ENCODE measurements at regions not wholly inside any gene's neighbourhood (a gene's known extent, or its start where the extent isn't known, plus 50 kb on each side); places are given as distances from the start of the nearest gene placed in this dataset.
"Not testable (repeated sequence)": the region's sequence is repeated elsewhere in the genome, so short reads cannot be mapped to it uniquely, and the experiment has no call there.

GRCh38 chr12:65690477-65690876 is 133.8 kb upstream of the HMGA2 start:
- DNase-seq = no peak

- DNase-seq = no peak
Measured at GRCh38 chr12:65694130-65694529, 130.2 kb upstream of the HMGA2 start.

DNA sequence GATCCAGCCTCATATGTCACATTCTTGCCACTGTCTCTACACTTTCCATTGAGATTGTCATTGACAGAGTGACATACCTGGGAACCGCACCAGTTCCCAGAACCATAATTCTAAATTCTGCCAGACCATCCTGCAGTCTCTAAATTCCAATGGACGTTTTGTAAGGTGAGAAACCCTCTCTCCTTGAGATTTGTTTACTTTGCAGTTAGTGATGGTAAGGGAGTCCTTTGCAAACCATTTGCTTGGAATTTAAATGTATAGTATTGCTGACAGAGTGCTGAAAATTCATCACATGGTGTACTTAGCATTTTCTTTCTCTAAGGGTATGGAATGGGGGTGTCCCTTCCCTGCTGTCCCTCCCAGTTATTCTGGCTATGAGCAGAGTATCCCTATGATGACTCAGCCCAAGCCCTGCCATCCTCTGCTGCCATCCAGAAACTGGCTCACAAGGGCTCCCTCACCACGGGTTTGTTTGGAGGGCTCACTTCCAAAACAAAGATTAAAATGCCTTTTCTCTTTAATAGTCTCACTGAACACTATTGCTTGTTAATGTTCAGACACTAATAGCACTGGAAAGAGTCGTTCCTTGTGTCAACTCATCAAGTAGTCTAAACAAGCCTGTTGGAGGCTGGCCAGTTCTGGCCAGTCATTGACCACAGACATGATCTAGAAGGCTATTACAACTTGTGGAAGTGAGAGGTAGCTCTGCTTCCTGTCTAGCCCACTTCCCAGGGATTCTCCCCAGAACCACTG is 129.0 kb upstream of the HMGA2 start:
- no peak for DNase-seq

DNA sequence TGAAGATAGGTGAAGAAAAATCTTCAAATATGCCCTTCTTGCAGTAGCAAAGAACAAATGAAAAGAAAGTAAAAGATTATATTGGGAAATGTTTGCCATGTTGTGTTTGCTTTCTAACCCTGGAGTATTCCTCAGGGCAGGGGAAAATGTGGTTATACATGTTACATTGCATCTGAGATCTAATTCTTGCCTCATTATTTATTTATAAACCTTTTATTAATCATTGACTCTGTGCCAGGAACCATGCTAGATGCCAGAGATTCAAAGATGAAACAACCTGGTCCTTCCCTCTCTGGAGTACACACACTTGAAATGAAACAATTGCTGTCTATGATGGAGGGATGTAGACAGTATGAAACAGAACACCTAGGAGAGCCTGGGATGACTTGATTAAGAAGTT is 128.1 kb upstream of the HMGA2 start:
- DNase-seq = no peak

DNA sequence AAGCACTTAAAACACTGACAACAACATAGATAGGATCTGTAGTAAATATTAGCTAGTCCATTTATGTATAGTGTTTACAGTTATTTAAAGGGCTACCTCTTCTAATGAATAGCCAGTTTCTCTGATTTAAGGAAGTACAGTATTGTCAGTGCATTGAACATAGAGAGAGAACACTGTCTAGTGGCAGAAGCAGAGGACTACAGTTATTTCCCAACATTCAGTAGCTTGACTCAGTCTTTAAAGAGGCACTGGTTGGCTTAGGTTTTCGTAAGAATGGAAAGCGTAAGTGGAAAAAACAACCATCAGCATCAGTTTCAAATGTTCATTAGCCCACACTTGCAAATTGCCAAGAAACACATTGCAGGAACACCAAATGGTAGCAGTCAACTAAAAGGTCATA is 125.0 kb upstream of the HMGA2 start:
- DNase-seq = no peak

GRCh38 chr12:65703176-65703575 is 121.1 kb upstream of the HMGA2 start:
- no peak for DNase-seq

DNA sequence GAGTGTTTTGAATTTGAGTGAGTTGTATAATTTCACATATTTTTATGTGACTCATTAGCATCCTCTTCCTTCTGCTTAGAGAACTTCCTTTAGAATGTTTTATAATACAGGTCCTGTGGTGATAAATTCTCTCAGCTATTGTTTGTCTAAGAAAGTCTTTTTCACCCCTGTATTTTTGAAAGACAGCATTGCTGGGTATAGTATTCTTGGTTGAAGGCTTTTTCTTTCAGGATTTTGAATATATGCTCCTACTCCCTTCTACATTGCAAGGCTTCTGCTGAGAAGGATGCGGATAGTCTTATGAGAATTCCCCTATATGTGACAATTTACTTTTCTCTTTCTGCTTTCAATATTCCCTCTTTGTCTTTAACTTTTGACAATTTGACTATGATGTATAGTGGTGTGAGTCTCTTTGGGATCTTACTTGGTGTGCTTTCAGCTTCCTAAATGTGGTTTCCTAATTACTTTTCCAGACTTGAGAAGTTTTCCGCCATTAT is 118.9 kb upstream of the HMGA2 start:
- DNase-seq = no peak

DNA sequence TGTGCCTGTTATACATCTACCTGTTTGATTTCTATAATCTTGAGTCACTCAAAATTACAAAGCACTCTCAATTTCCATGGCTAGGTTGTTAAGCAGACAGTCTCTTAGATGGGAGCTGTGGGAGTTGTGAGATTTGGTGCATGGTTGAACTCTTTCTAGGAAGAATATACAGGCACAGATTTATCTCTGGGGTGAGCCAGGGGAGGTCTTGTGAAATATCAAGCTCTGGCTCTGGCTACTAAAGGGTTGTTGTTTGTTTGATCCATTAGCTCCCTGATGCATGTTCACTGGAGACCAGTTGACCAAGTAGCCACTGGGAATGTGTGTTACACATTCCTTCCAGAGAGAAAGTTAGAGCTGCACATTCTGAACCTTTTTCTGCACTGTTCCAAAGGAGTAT is 117.2 kb upstream of the HMGA2 start:
- DNase-seq = no peak

GRCh38 chr12:65712260-65713004 is 111.9 kb upstream of the HMGA2 start:
- DNase-seq = no peak

DNA sequence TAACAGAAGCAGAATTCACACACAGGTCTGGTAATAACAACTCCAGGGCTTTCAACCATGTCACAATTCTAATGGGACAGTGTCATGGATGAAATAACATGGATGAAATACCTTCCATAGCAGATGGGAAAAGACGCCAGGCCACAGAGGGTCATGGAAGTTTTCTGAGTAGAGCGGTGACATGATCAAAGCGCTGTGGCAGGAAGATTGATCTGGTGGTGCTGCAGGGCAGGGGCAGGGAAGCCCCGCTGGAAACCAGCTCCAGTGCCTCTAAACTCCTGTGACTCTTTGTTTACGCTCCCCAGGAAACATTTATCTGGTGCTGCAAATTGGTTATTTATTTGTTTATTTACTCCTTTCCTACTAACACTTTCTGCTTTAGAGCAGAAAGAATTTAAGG is 108.3 kb upstream of the HMGA2 start:
- DNase-seq = no peak

DNA sequence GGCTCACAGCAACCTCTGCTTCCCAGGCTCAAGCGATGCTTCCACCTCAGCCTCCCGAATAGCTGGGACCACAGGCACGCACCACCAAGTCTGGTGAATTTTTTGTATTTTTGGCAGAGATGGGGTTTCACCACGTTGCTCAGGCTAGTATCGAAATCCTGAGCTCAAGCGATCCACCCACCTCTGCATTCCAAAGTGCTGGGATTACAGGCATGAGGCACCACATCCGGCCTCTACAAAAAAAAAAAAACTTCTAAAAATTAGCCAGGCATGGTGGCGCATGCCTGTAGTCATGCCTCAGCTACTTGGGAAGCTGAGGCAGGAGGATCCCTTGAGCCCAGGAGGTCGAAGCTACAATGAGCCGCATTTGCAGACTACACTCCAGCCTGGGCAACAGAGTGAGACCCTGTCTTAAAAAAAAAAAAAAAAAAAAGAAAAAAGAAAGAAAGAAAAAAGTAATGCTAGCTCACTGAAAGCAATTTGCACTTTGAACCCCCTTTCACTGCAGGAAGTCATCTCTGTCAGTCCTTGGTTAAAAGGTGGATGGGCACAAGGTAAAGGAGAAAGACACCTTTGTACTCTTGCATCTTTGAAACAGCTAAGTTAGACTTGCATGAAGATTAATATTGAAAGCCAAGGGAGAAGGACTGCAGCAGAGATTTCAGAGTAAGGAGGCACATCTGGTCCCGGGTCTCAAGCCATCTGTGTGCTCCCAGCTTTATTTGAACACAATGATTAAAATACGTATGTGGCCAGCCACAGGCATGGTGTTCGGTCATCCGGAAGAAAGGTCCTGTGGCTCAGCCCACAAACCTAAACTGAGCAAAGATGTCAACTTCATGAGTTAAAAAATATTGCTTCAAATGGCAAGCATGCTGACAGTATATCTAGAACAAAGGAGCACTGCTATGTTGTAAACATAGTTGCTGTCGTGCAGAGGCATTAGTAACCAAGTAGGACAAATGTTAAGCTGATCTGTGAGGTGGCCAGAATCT is 103.8 kb upstream of the HMGA2 start:
- no peak for DNase-seq

GRCh38 chr12:65721541-65722190 is 102.6 kb upstream of the HMGA2 start:
- DNase-seq = no peak

- no peak for DNase-seq
Measured at GRCh38 chr12:65725376-65725775, 98.9 kb upstream of the HMGA2 start.

DNA sequence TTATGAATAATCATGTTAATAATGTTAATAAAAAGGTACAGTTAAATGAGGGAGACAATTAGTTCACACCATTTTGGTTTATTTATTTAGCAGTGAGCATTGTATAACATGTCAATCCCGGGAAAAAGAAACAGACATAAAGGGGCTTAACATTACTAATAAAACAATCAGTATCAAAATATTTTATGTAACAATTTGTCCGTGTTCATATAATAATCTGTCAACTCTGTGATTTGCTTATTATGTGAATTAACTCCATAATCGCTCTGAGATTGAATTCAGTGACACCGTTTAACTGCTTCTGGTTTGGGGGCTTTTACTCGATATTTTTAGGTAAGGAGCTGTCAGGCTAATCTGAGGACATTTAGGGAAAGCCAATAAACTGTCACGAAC is 95.8 kb upstream of the HMGA2 start:
- DNase-seq = no peak

DNA sequence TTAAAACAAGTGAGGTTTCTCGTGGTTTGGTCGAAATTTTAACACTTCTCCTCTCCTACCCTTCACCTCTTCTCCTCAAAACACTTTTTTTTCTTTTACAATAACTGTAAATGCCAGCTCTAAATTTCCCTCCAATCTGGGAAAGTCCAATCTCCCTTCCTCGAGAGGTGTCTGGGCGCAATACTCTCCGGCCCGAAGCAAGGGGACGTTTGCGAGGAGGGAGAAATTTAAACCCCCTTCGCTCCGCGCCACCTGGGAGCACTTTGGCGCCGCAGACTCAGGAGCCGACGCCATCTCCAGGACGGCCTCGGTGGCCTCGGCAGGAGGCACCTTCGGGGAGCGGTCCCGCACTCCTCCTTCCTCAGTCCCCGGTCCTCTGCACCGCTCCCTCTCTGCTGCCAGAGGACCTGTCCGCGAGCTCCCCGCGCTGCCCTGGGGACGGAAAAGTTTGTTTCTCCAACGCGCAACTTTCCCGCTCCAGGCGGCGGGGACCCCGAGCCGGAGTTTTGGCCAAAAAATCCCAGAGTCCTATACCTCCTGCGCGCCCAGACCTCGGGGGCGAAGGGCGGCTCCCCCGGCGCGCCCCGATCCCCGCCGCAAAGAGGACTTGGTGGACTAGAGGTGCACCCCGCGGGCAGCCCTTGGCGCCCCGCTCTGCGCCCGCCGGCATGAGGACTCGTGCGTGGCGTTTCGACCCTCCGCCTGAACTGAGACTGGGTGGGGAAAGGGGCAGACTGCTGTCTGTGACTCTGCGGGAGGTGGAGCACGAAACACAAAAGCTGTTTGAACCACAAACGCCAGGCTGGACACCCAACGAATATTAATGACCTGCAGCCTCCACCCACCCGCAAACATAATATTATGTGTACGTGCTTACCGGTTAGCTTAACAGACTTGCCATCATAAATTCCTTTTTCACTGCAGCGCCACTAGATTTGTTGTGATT is 95.2 kb upstream of the HMGA2 start:
- no peak for DNase-seq

- DNase-seq = no peak
Measured at GRCh38 chr12:65731771-65732170, 92.5 kb upstream of the HMGA2 start.

DNA sequence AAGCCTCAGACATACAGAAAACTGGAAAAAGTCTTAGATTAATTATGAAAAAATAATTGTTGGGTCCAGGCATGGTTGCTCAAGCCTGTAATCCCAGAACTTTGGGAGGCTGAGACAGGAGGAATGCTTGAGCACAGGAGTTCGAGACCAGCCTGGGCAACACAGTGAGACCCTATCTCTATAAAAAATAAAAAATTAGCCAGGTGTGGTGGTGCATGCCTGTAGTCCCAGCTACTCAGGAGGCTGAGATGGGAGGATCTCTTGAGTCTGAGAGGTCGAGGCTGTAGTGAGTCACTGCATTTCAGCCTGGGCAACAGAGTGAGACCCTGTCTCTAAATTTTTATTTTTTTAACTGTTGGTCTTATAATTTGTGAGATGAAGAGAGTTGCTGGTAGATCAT is 90.6 kb upstream of the HMGA2 start:
- DNase-seq = not testable (repeated sequence)

GRCh38 chr12:65734226-65734625 is 90.1 kb upstream of the HMGA2 start:
- no peak for DNase-seq

- DNase-seq = no peak
Measured at GRCh38 chr12:65739606-65740005, 84.7 kb upstream of the HMGA2 start.

DNA sequence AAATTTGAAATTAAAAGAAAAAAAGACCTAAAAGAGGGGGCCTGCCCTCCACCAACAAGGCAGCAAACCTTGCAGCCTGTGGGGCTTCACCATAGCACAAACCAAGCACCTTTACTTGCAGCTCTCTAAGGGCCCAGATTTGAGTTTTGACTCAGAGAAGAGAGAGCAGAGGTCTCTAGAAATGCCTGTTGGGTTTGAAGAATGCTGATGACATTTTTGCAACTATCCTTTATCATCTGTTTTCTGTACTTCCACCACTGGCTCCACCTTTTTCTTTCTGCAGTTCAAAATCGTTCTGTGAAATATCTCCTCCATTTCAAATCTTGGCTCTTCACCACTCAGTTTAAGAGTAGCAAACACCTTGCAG is 83.8 kb upstream of the HMGA2 start:
- no peak for DNase-seq

DNA sequence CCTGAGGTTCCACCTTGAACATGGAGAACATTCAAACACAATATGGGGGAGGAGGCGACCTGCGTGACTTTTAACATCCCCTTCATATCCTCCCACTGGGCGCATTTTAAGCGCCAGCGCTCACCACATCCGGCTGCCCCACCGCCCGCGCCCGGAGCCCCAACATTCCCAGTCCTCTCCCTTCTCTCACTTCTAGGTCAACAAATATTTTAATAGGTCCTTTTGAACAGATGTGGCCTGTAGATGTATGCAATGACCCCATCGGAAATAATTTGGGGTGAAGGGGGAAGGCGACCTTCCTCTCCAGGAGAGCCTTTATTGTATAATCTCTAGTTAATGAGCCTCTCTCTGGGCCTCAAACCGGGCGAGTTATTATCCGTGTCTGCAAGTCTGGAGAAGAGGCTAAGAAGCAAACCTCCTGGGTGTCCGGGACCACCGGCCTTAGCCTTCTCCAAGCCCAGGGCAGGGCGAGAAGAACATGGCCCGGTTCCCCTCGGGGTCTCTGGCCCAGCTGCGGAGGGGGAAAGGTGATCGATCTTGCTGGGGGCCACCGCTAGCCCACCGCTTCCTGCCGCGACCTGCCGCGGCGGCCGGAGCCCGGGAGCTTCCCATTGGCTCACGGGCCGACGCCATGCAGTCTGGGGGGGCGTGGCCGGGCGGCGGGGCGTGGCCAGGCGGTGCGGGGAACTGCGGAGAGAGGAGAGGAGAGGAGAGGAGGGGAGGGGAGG is 83.2 kb upstream of the HMGA2 start:
- DNase-seq = no peak
